ENCODE measurements at regions not wholly inside any gene's neighbourhood (a gene's known extent, or its start where the extent isn't known, plus 50 kb on each side); places are given as distances from the start of the nearest gene placed in this dataset.

- DNase-seq (ENCODE audit: low read depth) = no peak
Measured at GRCh38 chr13:74406420-74406819, 272.2 kb upstream of the KLF12 start.

GRCh38 chr13:74398599-74398998 is 264.4 kb upstream of the KLF12 start:
- no peak for DNase-seq (ENCODE audit: low read depth)

GRCh38 chr13:74389056-74389455 is 254.9 kb upstream of the KLF12 start:
- DNase-seq (ENCODE audit: low read depth) = no peak

GRCh38 chr13:74388626-74389025 is 254.4 kb upstream of the KLF12 start:
- no peak for DNase-seq (ENCODE audit: low read depth)

- DNase-seq (ENCODE audit: low read depth) = no peak
Measured at GRCh38 chr13:74372511-74372910, 238.3 kb upstream of the KLF12 start.

- DNase-seq (ENCODE audit: low read depth) = no peak
Measured at GRCh38 chr13:74367193-74367592, 233.0 kb upstream of the KLF12 start.

- DNase-seq (ENCODE audit: low read depth) = no peak
Measured at GRCh38 chr13:74361274-74361673, 227.1 kb upstream of the KLF12 start.

- DNase-seq (ENCODE audit: low read depth) = no peak
Measured at GRCh38 chr13:74346960-74347359, 212.8 kb upstream of the KLF12 start.

GRCh38 chr13:74338341-74338740 is 204.1 kb upstream of the KLF12 start:
- DNase-seq (ENCODE audit: low read depth) = no peak

GRCh38 chr13:74336546-74336945 is 202.3 kb upstream of the KLF12 start:
- no peak for DNase-seq (ENCODE audit: low read depth)

- no peak for DNase-seq (ENCODE audit: low read depth)
Measured at GRCh38 chr13:74335370-74335769, 201.2 kb upstream of the KLF12 start.

GRCh38 chr13:74329962-74330361 is 195.8 kb upstream of the KLF12 start:
- no peak for DNase-seq (ENCODE audit: low read depth)

GRCh38 chr13:74325106-74325505 is 190.9 kb upstream of the KLF12 start:
- DNase-seq (ENCODE audit: low read depth) = no peak

- no peak for DNase-seq (ENCODE audit: low read depth)
Measured at GRCh38 chr13:74324338-74324737, 190.1 kb upstream of the KLF12 start.

GRCh38 chr13:74322562-74322961 is 188.4 kb upstream of the KLF12 start:
- DNase-seq (ENCODE audit: low read depth) = no peak

GRCh38 chr13:74320282-74320681 is 186.1 kb upstream of the KLF12 start:
- no peak for DNase-seq (ENCODE audit: low read depth)

- no peak for DNase-seq (ENCODE audit: low read depth)
Measured at GRCh38 chr13:74316547-74316946, 182.3 kb upstream of the KLF12 start.

GRCh38 chr13:74306496-74306895 is 172.3 kb upstream of the KLF12 start:
- DNase-seq (ENCODE audit: low read depth) = no peak

GRCh38 chr13:74305876-74306275 is 171.7 kb upstream of the KLF12 start:
- DNase-seq (ENCODE audit: low read depth) = no peak

- no peak for DNase-seq (ENCODE audit: low read depth)
Measured at GRCh38 chr13:74301258-74301935, 167.2 kb upstream of the KLF12 start.

GRCh38 chr13:74300162-74300561 is 166.0 kb upstream of the KLF12 start:
- DNase-seq (ENCODE audit: low read depth) = no peak

- no peak for DNase-seq (ENCODE audit: low read depth)
Measured at GRCh38 chr13:74299721-74300120, 165.5 kb upstream of the KLF12 start.

GRCh38 chr13:74298923-74299322 is 164.7 kb upstream of the KLF12 start:
- DNase-seq (ENCODE audit: low read depth) = no peak
